IMR-90 (cell line): ENCODE measurements at regions not wholly inside any gene's neighbourhood (a gene's known extent, or its start where the extent isn't known, plus 50 kb on each side); places are given as distances from the start of the nearest gene placed in this dataset.

Experiments
- ATAC-seq: fragments of 200-7000 bp; cut with Tn5 transposase; 2 replicates; pipeline ENCODE4 v1.9.1; 2020; ENCODE audit warnings: low read depth, mild to moderate bottlenecking, moderate library complexity
- BruUV-seq: library from RNA; stranded (reverse); fragments of 400-500 nt; replicated peaks from 2 replicates; lab custom pipeline; 2021; lab: Mats Ljungman, UMichigan
- CTCF ChIA-PET: fragments of 300-600 bp; formaldehyde crosslinking; extraction: SDS; loops from one replicate; lab custom pipeline; 2021; ENCODE audit warnings: antibody characterized with exemption; lab: Yijun Ruan, JAX
- POLR2A ChIA-PET: fragments of 300-600 bp; sonication (Branson Sonifier 250); formaldehyde crosslinking; loops from one replicate; lab custom pipeline; 2022; ENCODE audit warnings: antibody characterized with exemption; ENCODE audit not compliant: unreplicated experiment; lab: Charles Lee
- DNase-seq: peaks from one replicate; pipeline ENCODE4 v3.0.0; 2013
- H2AFZ ChIP-seq: replicated peaks from 2 replicates; pipeline ENCODE3; 2013; ENCODE audit warnings: low read length, mild to moderate bottlenecking; ENCODE audit not compliant: poor library complexity
- H2AK5ac ChIP-seq: 2 replicates; pipeline ENCODE4 v1.6.1; 2013; ENCODE audit warnings: low read depth, low read length, inconsistent platforms
- H2AK9ac ChIP-seq: replicated peaks from 2 replicates; pipeline ENCODE3; 2013; ENCODE audit warnings: mild to moderate bottlenecking, low read depth, low read length, moderate library complexity; ENCODE audit not compliant: poor library complexity
- H2BK120ac ChIP-seq: 2 replicates; pipeline ENCODE4 v1.6.1; 2013; ENCODE audit warnings: low read depth, low read length, inconsistent platforms
- H2BK15ac ChIP-seq: 3 replicates; pipeline ENCODE4 v1.6.1; 2013; ENCODE audit warnings: low read depth, low read length, inconsistent platforms
- H2BK20ac ChIP-seq: 2 replicates; pipeline ENCODE4 v1.6.1; 2013; ENCODE audit warnings: low read depth, mild to moderate bottlenecking, inconsistent platforms, low read length, moderate library complexity
- H2BK5ac ChIP-seq: 2 replicates; pipeline ENCODE4 v1.6.1; 2013; ENCODE audit warnings: mild to moderate bottlenecking, low read depth, low read length, inconsistent platforms; ENCODE audit not compliant: poor library complexity, severe bottlenecking
- H3K14ac ChIP-seq: replicated peaks from 2 replicates; pipeline ENCODE4 v1.6.1; 2013; ENCODE audit warnings: low read depth, low read length, inconsistent platforms
- H3K18ac ChIP-seq: 2 replicates; pipeline ENCODE4 v1.6.1; 2013; ENCODE audit warnings: low read depth, low read length, control low read depth
- H3K23ac ChIP-seq: 2 replicates; pipeline ENCODE4 v1.6.1; 2013; ENCODE audit warnings: low read depth, low read length, inconsistent platforms
- H3K27ac ChIP-seq: 2 replicates; pipeline ENCODE4 v1.5.1; 2013; ENCODE audit warnings: mild to moderate bottlenecking, control low read depth, low read length; ENCODE audit not compliant: insufficient read depth
- H3K27me3 ChIP-seq: 2 replicates; pipeline ENCODE4 v1.6.1; 2013; ENCODE audit warnings: low read length; ENCODE audit not compliant: control insufficient read depth, insufficient read depth
- H3K36me3 ChIP-seq: 2 replicates; pipeline ENCODE4 v1.6.1; 2013; ENCODE audit warnings: low read length, mixed read lengths; ENCODE audit not compliant: control insufficient read depth, insufficient read depth
- H3K4ac ChIP-seq: 2 replicates; pipeline ENCODE4 v1.6.1; 2013; ENCODE audit warnings: low read depth, low read length, inconsistent platforms
- H3K4me1 ChIP-seq: 2 replicates; pipeline ENCODE4 v1.6.1; 2013; ENCODE audit warnings: low read length, mixed read lengths; ENCODE audit not compliant: control insufficient read depth, insufficient read depth
- H3K4me2 ChIP-seq: 2 replicates; pipeline ENCODE4 v1.6.1; 2013; ENCODE audit warnings: low read depth, mild to moderate bottlenecking, control low read depth, low read length, moderate library complexity
- H3K4me3 ChIP-seq: 2 replicates; pipeline ENCODE4 v1.5.1; 2013; ENCODE audit warnings: low read depth, mild to moderate bottlenecking, control low read depth, low read length, moderate library complexity; ENCODE audit not compliant: insufficient read depth
- H3K56ac ChIP-seq: 2 replicates; pipeline ENCODE4 v1.6.1; 2013; ENCODE audit warnings: low read length, inconsistent platforms; ENCODE audit not compliant: insufficient read depth; ENCODE audit errors: extremely low read depth
- H3K79me1 ChIP-seq, 2 experiments: 2 replicates each; pipeline ENCODE4 v1.6.1; 2013; ENCODE audit warnings: low read length in 2 of 2, inconsistent platforms in 1 of 2, low read depth in 1 of 2
- H3K9ac ChIP-seq: 2 replicates; pipeline ENCODE4 v1.6.1; 2013; ENCODE audit warnings: low read depth, low read length, control low read depth
- H3K9me1 ChIP-seq: 2 replicates; pipeline ENCODE4 v1.6.1; 2013; ENCODE audit warnings: low read length, inconsistent platforms; ENCODE audit not compliant: insufficient read depth
- H3K9me3 ChIP-seq: 2 replicates; pipeline ENCODE4 v1.6.1; 2013; ENCODE audit warnings: low read length; ENCODE audit not compliant: control insufficient read depth, insufficient read depth
- H4K20me1 ChIP-seq: 2 replicates; pipeline ENCODE4 v1.6.1; 2013; ENCODE audit warnings: low read length, inconsistent platforms; ENCODE audit not compliant: insufficient read depth
- H4K5ac ChIP-seq: 2 replicates; pipeline ENCODE4 v1.6.1; 2013; ENCODE audit warnings: mild to moderate bottlenecking, low read depth, low read length, control low read depth
- H4K8ac ChIP-seq, 2 experiments: 2 replicates each; pipeline ENCODE4 v1.6.1; 2013; ENCODE audit warnings: low read depth in 2 of 2, low read length in 2 of 2, control low read depth in 1 of 2, inconsistent platforms in 1 of 2
- H4K91ac ChIP-seq: 2 replicates; pipeline ENCODE4 v1.6.1; 2013; ENCODE audit warnings: low read depth, low read length, inconsistent platforms; ENCODE audit not compliant: insufficient read depth
- MAFK ChIP-seq: IDR thresholded peaks from 2 replicates; pipeline ENCODE4 v1.6.1; 2012; ENCODE audit warnings: low read depth, low read length, improper control_type of control experiment
- MXI1 ChIP-seq: IDR thresholded peaks from 2 replicates; pipeline ENCODE4 v1.6.1; 2012; ENCODE audit warnings: low read depth, mild to moderate bottlenecking, low read length, moderate library complexity, borderline replicate concordance
- NFE2L2 ChIP-seq: fragments of 150-350 bp; IDR thresholded peaks from 2 replicates; pipeline ENCODE4 v1.6.1; 2016; ENCODE audit warnings: low read depth, mild to moderate bottlenecking, low read length
- USF2 ChIP-seq: fragments of 150-350 bp; IDR thresholded peaks from 2 replicates; pipeline ENCODE4 v1.6.1; 2017; ENCODE audit warnings: mild to moderate bottlenecking, antibody characterized with exemption, low read length, low read depth
- WGBS, 2 experiments: methylation state at CpG; one replicate each; pipeline versions ENCODE4 v1.1.5 to v1.1.7; 2013; ENCODE audit warnings: missing lambda C conversion rate in 2 of 2; ENCODE audit not compliant: insufficient read length in 1 of 2; ENCODE audit errors: extremely low coverage in 2 of 2; 5-methylcytosine and 5-hydroxymethylcytosine counted together
- dilution Hi-C: fragments of 300-500 bp; cut with HindIII; formaldehyde crosslinking; loops from one replicate; pipeline ENCODE4 v1.14.3; 2018; ENCODE audit warnings: low sequenced_read_pairs; ENCODE audit not compliant: unreplicated experiment
- in situ Hi-C: fragments of 300-500 bp; cut with MboI; formaldehyde crosslinking; loops from 3 replicates; pipeline ENCODE4 v1.14.3; 2019; ENCODE audit warnings: low sequenced_read_pairs, inconsistent platforms, mixed read lengths
- intact Hi-C: fragments of 100-400 bp; cut with micrococcal nuclease; formaldehyde crosslinking; loops from 2 replicates; pipeline ENCODE4 v1.10.0; 2022

GRCh38 chr4:134999169-134999568 is 797.6 kb upstream of the PABPC4L start:
- dilution Hi-C loops, result no loop called here
- Histone ChIP-seq H2BK15ac (no peak overlapping the region), H2AK5ac (no peak overlapping the region), H2BK120ac (no peak overlapping the region), H2AK9ac (no peak overlapping the region), H3K4me1 (no peaks in the 10 kb centered on the region), H3K27ac (no peak overlapping the region), H3K27me3 (no peaks in the 10 kb centered on the region), H3K9me3 (0 out of 2 replicates have a peak, but pooled peaks cover 2% of the 10 kb centered on the region), H4K91ac (no peak overlapping the region), H3K23ac (no peak overlapping the region), H2BK5ac (no peak overlapping the region), H3K4me2 (no peak overlapping the region), H2BK20ac (no peak overlapping the region), H3K4ac (no peak overlapping the region), H3K9me1 (no peaks in the 10 kb centered on the region), H3K36me3 (no peaks in the 10 kb centered on the region), H3K79me1 (no peaks in the 10 kb centered on the region), H4K5ac (no peak overlapping the region), H3K9ac (no peak overlapping the region), H2AFZ (no peak overlapping the region), H3K4me3 (no peak overlapping the region), H3K18ac (no peak overlapping the region), H4K8ac (no peak overlapping the region), H4K20me1 (no peaks in the 10 kb centered on the region), H3K14ac (no peak overlapping the region), H3K56ac (no peak overlapping the region)
- ChIA-PET CTCF (no interaction called here), POLR2A (no interaction called here)
- no peak for ATAC-seq
- TF ChIP-seq MXI1, result no peak
- TF ChIP-seq NFE2L2, result no peak
- no peak for TF ChIP-seq USF2
- TF ChIP-seq MAFK, result no peak
- in situ Hi-C loops, result no loop called here
- intact Hi-C loops, result no loop called here
- no TSS peak for BruUV-seq
- no CpG with 5 or more reads among the region's 2 CpGs for WGBS, 2 experiments
- DNase-seq, result no peak
